C4-2B (cell line): ENCODE measurements at regions not wholly inside any gene's neighbourhood (a gene's known extent, or its start where the extent isn't known, plus 50 kb on each side); places are given as distances from the start of the nearest gene placed in this dataset.

Experiments
- H3K27ac ChIP-seq: fragments of 450-650 bp; 2 replicates; pipeline ENCODE4 v1.5.1; 2017
- CTCF ChIP-seq: fragments of 450-650 bp; conservative IDR thresholded peaks from 2 replicates; pipeline ENCODE4 v1.5.1; 2017; ENCODE audit warnings: mild to moderate bottlenecking
- ZFX ChIP-seq: fragments of 450-650 bp; IDR thresholded peaks from 2 replicates; pipeline ENCODE4 v1.6.1; 2017

DNA sequence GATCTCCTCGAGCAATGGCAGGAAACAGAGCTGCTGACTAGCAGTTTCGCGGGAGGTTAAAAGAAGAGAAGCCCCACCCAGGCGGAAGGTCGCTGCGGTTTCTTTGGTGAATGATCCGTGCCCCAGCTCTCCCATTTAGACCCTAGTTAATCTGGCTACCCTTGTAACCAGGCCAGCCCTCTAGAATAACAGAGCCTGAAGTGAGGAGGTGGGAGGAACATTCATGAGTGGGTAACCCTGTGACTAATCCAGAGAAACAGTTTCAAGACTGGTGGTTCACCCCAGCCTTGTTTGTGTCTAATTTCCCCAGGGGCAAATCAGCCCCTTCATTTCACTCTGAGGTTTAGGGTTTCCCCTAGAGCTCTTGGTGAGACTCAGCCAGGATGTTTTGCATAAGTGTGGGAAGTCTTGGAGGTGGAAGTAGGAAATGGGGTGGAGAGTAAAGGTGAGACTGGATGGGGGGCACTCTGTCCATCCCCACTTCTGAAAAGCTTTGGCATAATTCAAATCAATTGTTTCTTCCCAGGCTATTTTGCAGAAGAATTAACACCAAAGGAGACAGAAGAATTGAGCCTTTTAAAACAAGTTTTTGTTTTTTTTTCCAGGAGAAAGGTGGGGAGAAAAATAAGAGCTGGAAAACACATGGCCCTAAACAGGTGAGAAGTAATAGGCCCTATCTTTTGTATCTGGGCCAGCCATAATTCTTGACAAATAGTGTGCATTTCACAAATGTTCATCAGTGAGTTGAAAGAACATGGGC, 303.1 kb downstream of the RPLP1 start:
- TF ChIP-seq CTCF (no peak), ZFX (no peak)
- H3K27ac ChIP-seq = no peak overlapping the region

DNA sequence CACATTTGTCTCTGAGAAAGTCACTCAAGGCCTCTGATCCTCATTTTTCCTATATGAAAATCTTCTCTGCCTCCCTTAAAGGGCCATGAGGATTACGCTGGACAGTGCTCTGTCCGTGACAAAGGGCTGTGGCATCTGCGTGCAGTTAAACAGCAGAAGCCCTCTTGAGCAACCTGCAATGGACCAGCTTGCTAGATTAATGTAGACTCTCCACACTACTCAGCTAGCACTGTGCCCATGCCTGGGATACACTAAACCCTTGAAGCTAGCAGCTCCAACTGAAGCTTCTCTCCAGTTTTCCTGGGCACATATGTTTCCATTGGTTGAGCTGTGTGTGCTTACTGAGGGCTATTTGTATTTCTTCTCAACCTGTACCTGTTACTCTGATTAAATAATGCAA, 303.8 kb downstream of the RPLP1 start:
- H3K27ac ChIP-seq = no peak overlapping the region
- no peak for TF ChIP-seq ZFX
- no peak for TF ChIP-seq CTCF

DNA sequence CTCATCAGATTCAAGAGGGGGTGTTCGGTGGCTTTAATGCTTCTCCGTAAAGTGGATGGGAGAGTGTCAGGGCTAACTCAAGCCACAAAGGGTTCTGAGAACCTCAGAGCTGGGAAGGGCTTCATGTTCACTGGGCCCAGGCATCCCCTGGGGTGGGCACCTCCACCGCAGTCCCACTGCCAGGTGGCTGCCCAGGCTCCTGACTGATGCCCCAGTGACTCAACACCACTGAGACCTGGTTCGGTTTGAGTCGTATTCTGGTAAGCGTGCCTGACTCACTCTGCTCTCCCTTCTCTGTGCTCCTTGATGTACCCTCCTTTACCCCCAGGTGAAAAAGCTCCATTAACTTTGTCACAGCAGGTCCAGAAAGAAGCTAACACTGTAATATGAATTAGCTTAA, 304.6 kb downstream of the RPLP1 start:
- no peak overlapping the region for H3K27ac ChIP-seq

GRCh38 chr15:69758291-69758771, 305.7 kb downstream of the RPLP1 start:
- no peak overlapping the region for H3K27ac ChIP-seq
- TF ChIP-seq CTCF (no peak), ZFX (no peak)

More for the DNA sequence above, 304.6 kb downstream of the RPLP1 start:
- no peak for TF ChIP-seq ZFX
- TF ChIP-seq CTCF = no peak

- H3K27ac ChIP-seq = no peak overlapping the region
- TF ChIP-seq CTCF = no peak
- TF ChIP-seq ZFX = no peak
These were observed 306.5 kb downstream of the RPLP1 start for GRCh38 chr15:69758810-69759790.

DNA sequence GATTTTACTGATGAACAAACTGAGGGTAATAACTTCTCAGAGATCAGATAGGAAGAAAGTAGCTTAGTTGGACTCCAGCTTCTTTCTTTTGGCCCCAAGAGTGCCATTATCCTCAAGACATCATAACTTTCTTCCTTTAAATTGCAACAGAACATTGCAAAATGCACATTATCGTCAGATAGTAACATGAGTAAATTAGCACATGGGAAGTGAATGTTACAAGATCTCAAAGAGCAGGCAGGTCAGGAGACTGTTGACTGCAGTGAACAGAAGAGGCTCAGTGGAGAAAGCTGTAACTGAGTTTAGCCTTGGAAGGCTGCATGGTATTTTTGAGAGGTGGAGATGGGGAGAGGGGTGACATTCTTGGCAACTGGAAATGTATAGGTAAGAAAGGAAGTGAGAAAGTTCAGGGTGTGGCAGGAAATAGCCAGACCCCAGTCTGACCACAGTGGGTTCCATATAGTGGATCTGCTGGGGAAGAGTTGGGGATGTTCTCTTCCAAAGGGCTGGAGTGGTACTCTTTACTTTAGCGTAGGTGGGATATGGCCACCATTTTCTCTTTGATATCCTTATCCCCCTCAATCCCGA, 307.7 kb downstream of the RPLP1 start:
- no peak overlapping the region for H3K27ac ChIP-seq
- TF ChIP-seq ZFX (no peak), CTCF (no peak)
